ENCODE measurements at regions not wholly inside any gene's neighbourhood (a gene's known extent, or its start where the extent isn't known, plus 50 kb on each side); places are given as distances from the start of the nearest gene placed in this dataset.

GRCh38 chr7:46972205-46972604, 609.7 kb downstream of the TNS3 start:
- DNase-seq (ENCODE audit: low spot score in 2 of 2) (no peak), ATAC-seq (ENCODE audit: low read depth) (no peak)
- Mint-ChIP-seq H3K36me3 (no peaks in the 10 kb centered on the region), H3K4me1 (no peaks in the 10 kb centered on the region), H3K4me3 (no peak overlapping the region), H3K9me3 (peaks cover 2% of the 10 kb centered on the region), H3K27me3 (no peaks in the 10 kb centered on the region), H3K27ac (no peak overlapping the region)

GRCh38 chr7:46970476-46970875, 611.4 kb downstream of the TNS3 start:
- H3K27ac Mint-ChIP-seq: no peak overlapping the region
- no peaks in the 10 kb centered on the region for H3K27me3 Mint-ChIP-seq
- DNase-seq (ENCODE audit: low spot score in 2 of 2): no peak
- H3K36me3 Mint-ChIP-seq: no peaks in the 10 kb centered on the region
- ATAC-seq (ENCODE audit: low read depth): no peak
- H3K4me3 Mint-ChIP-seq: no peak overlapping the region
- peaks cover 2% of the 10 kb centered on the region for H3K9me3 Mint-ChIP-seq
- no peaks in the 10 kb centered on the region for H3K4me1 Mint-ChIP-seq

- H3K9me3 Mint-ChIP-seq: peaks cover 5% of the 10 kb centered on the region
- DNase-seq (ENCODE audit: low spot score in 2 of 2): no peak
- no peaks in the 10 kb centered on the region for H3K27me3 Mint-ChIP-seq
- no peak overlapping the region for H3K27ac Mint-ChIP-seq
- H3K4me3 Mint-ChIP-seq: no peak overlapping the region
- no peaks in the 10 kb centered on the region for H3K36me3 Mint-ChIP-seq
- no peaks in the 10 kb centered on the region for H3K4me1 Mint-ChIP-seq
- ATAC-seq (ENCODE audit: low read depth): no peak
These were observed 611.8 kb downstream of the TNS3 start for GRCh38 chr7:46970131-46970430.

- Mint-ChIP-seq H3K4me3 (no peak overlapping the region), H3K27ac (no peak overlapping the region), H3K36me3 (no peaks in the 10 kb centered on the region), H3K27me3 (no peaks in the 10 kb centered on the region), H3K9me3 (peaks cover 11% of the 10 kb centered on the region), H3K4me1 (no peaks in the 10 kb centered on the region)
- no peak for DNase-seq (ENCODE audit: low spot score in 2 of 2)
- ATAC-seq (ENCODE audit: low read depth): no peak
These were observed 612.4 kb downstream of the TNS3 start for GRCh38 chr7:46969303-46970130.

- DNase-seq (ENCODE audit: low spot score in 2 of 2) (no peak), ATAC-seq (ENCODE audit: low read depth) (no peak)
- Mint-ChIP-seq H3K27ac (no peak overlapping the region), H3K4me3 (no peak overlapping the region), H3K9me3 (peaks cover 14% of the 10 kb centered on the region), H3K36me3 (no peaks in the 10 kb centered on the region), H3K4me1 (no peaks in the 10 kb centered on the region), H3K27me3 (no peaks in the 10 kb centered on the region)
These were observed 613.9 kb downstream of the TNS3 start for GRCh38 chr7:46968003-46968402.

- Mint-ChIP-seq H3K27ac (no peak overlapping the region), H3K36me3 (no peaks in the 10 kb centered on the region), H3K4me1 (no peaks in the 10 kb centered on the region), H3K4me3 (no peak overlapping the region), H3K27me3 (no peaks in the 10 kb centered on the region), H3K9me3 (peaks cover 15% of the 10 kb centered on the region)
- DNase-seq (ENCODE audit: low spot score in 2 of 2): no peak
- ATAC-seq (ENCODE audit: low read depth): no peak
These were observed 618.2 kb downstream of the TNS3 start for GRCh38 chr7:46963719-46964118.

- H3K4me3 Mint-ChIP-seq: no peak overlapping the region
These were observed 620.9 kb downstream of the TNS3 start for GRCh38 chr7:46960970-46961369.

GRCh38 chr7:46957195-46957594, 624.7 kb downstream of the TNS3 start:
- peaks cover 1% of the 10 kb centered on the region for H3K9me3 Mint-ChIP-seq
- H3K4me1 Mint-ChIP-seq: no peaks in the 10 kb centered on the region
- no peak overlapping the region for H3K4me3 Mint-ChIP-seq
- ATAC-seq (ENCODE audit: low read depth) (no peak), DNase-seq (ENCODE audit: low spot score in 2 of 2) (no peak)
- no peak overlapping the region for H3K27ac Mint-ChIP-seq
- no peaks in the 10 kb centered on the region for H3K27me3 Mint-ChIP-seq
- H3K36me3 Mint-ChIP-seq: no peaks in the 10 kb centered on the region

More at GRCh38 chr7:46960970-46961369, 620.9 kb downstream of the TNS3 start:
- no peak for DNase-seq (ENCODE audit: low spot score in 2 of 2)
- Mint-ChIP-seq H3K36me3 (no peaks in the 10 kb centered on the region), H3K27ac (no peak overlapping the region), H3K9me3 (peaks cover 14% of the 10 kb centered on the region), H3K27me3 (no peaks in the 10 kb centered on the region), H3K4me1 (no peaks in the 10 kb centered on the region)
- ATAC-seq (ENCODE audit: low read depth): no peak

- DNase-seq (ENCODE audit: low spot score in 2 of 2) (no peak), ATAC-seq (ENCODE audit: low read depth) (no peak)
- Mint-ChIP-seq H3K27me3 (no peaks in the 10 kb centered on the region), H3K4me1 (no peaks in the 10 kb centered on the region), H3K27ac (no peak overlapping the region), H3K4me3 (no peak overlapping the region), H3K36me3 (no peaks in the 10 kb centered on the region), H3K9me3 (peaks cover 2% of the 10 kb centered on the region)
These were observed 626.4 kb downstream of the TNS3 start for GRCh38 chr7:46955531-46955930.

GRCh38 chr7:46954181-46954580, 627.7 kb downstream of the TNS3 start:
- H3K36me3 Mint-ChIP-seq: no peaks in the 10 kb centered on the region
- no peaks in the 10 kb centered on the region for H3K27me3 Mint-ChIP-seq
- no peaks in the 10 kb centered on the region for H3K4me1 Mint-ChIP-seq
- no peak for ATAC-seq (ENCODE audit: low read depth)
- no peak overlapping the region for H3K4me3 Mint-ChIP-seq
- H3K9me3 Mint-ChIP-seq: peaks cover 2% of the 10 kb centered on the region
- no peak for DNase-seq (ENCODE audit: low spot score in 2 of 2)
- H3K27ac Mint-ChIP-seq: no peak overlapping the region

GRCh38 chr7:46953008-46953407, 628.9 kb downstream of the TNS3 start:
- no peak for ATAC-seq (ENCODE audit: low read depth)
- DNase-seq (ENCODE audit: low spot score in 2 of 2): no peak
- Mint-ChIP-seq H3K27ac (no peak overlapping the region), H3K36me3 (no peaks in the 10 kb centered on the region), H3K4me1 (no peaks in the 10 kb centered on the region), H3K4me3 (no peak overlapping the region), H3K9me3 (peaks cover 2% of the 10 kb centered on the region), H3K27me3 (no peaks in the 10 kb centered on the region)

GRCh38 chr7:46949270-46949931, 632.5 kb downstream of the TNS3 start:
- Mint-ChIP-seq H3K27ac (no peak overlapping the region), H3K4me1 (no peaks in the 10 kb centered on the region), H3K4me3 (no peak overlapping the region), H3K36me3 (no peaks in the 10 kb centered on the region), H3K27me3 (no peaks in the 10 kb centered on the region), H3K9me3 (peaks cover 1% of the 10 kb centered on the region)
- DNase-seq (ENCODE audit: low spot score in 2 of 2) (no peak), ATAC-seq (ENCODE audit: low read depth) (no peak)

GRCh38 chr7:46948716-46949115, 633.2 kb downstream of the TNS3 start:
- Mint-ChIP-seq H3K4me1 (no peaks in the 10 kb centered on the region), H3K27me3 (no peaks in the 10 kb centered on the region), H3K27ac (no peak overlapping the region), H3K9me3 (peaks cover 1% of the 10 kb centered on the region), H3K36me3 (no peaks in the 10 kb centered on the region), H3K4me3 (no peak overlapping the region)
- no peak for DNase-seq (ENCODE audit: low spot score in 2 of 2)
- no peak for ATAC-seq (ENCODE audit: low read depth)

- Mint-ChIP-seq H3K4me3 (no peak overlapping the region), H3K9me3 (no peaks in the 10 kb centered on the region), H3K4me1 (no peaks in the 10 kb centered on the region), H3K36me3 (no peaks in the 10 kb centered on the region), H3K27ac (no peak overlapping the region), H3K27me3 (no peaks in the 10 kb centered on the region)
- DNase-seq (ENCODE audit: low spot score in 2 of 2): no peak
- no peak for ATAC-seq (ENCODE audit: low read depth)
These were observed 636.6 kb downstream of the TNS3 start for GRCh38 chr7:46945328-46945727.

- Mint-ChIP-seq H3K9me3 (no peaks in the 10 kb centered on the region), H3K36me3 (no peaks in the 10 kb centered on the region), H3K4me1 (no peaks in the 10 kb centered on the region), H3K27ac (no peak overlapping the region), H3K27me3 (no peaks in the 10 kb centered on the region), H3K4me3 (no peak overlapping the region)
- ATAC-seq (ENCODE audit: low read depth) (no peak), DNase-seq (ENCODE audit: low spot score in 2 of 2) (no peak)
These were observed 637.9 kb downstream of the TNS3 start for GRCh38 chr7:46943996-46944395.

Data from memory B cell (primary cell).